Activated B cell treated with CpG ODN at 0.5 μM for 24 hours (primary cell): ENCODE measurements at regions not wholly inside any gene's neighbourhood (a gene's known extent, or its start where the extent isn't known, plus 50 kb on each side); places are given as distances from the start of the nearest gene placed in this dataset.

Source experiments
- ATAC-seq: fragments of 200-7000 bp; cut with Tn5 transposase; one replicate; pipeline ENCODE4 v1.10.0; 2021; ENCODE audit warnings: low read depth, mild to moderate bottlenecking, moderate library complexity
- CTCF ChIA-PET: fragments of 350-600 bp; sonication (Branson Sonifier 250); formaldehyde crosslinking; loops from one replicate; lab custom pipeline; 2021; ENCODE audit warnings: antibody characterized with exemption; lab: Charles Lee
- POLR2A ChIA-PET: fragments of 350-600 bp; sonication (Branson Sonifier 250); formaldehyde crosslinking; loops from one replicate; lab custom pipeline; 2021; ENCODE audit warnings: antibody characterized with exemption; lab: Charles Lee
- DNase-seq: peaks from one replicate; pipeline ENCODE4 v3.0.0; 2022
- H3K27ac Mint-ChIP-seq: one replicate; pipeline ENCODE4 v1.8.0; 2020; ENCODE audit warnings: mixed read lengths
- H3K27me3 Mint-ChIP-seq: one replicate; pipeline ENCODE4 v1.8.0; 2021; ENCODE audit warnings: mixed read lengths
- H3K36me3 Mint-ChIP-seq: one replicate; pipeline ENCODE4 v1.8.0; 2021; ENCODE audit warnings: low read depth, mixed read lengths
- H3K4me1 Mint-ChIP-seq: one replicate; pipeline ENCODE4 v1.8.0; 2021; ENCODE audit warnings: mixed read lengths
- H3K4me3 Mint-ChIP-seq: one replicate; pipeline ENCODE4 v1.8.0; 2020; ENCODE audit warnings: mild to moderate bottlenecking, mixed read lengths
- H3K9me3 Mint-ChIP-seq: one replicate; pipeline ENCODE4 v1.8.0; 2020; ENCODE audit warnings: mixed read lengths
- intact Hi-C: fragments of 100-400 bp; cut with micrococcal nuclease; formaldehyde crosslinking; loops from one replicate; pipeline ENCODE4 v1.15.1; 2024
- TF ChIP-seq, protein P1 (sequence below): fragments of 200-600 bp; IDR thresholded peaks from one replicate; pipeline ENCODE4 v1.8.0; 2022; ENCODE audit warnings: antibody characterized with exemption, mild to moderate bottlenecking

DNA sequence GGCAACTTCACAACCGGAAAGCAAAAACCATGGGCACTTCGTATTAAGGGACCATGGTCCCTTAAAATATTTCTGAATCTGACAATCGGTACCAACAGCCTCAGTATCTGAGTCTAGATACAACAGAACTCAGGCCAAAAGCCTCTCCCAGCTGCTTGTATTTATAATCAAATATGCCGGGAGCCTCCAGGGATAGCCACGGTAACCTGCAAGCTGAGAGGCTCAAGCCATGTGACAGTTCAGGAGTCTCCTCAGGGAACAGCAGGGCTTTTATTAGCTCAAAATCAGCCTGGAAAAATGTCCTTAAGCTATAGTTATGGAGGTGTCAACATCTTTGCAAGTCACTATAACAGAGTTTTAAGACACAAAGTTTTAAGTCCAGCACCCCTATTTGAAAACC, 352.8 kb upstream of the GYPC start:
- Mint-ChIP-seq H3K27me3 (no peaks in the 10 kb centered on the region), H3K4me1 (no peaks in the 10 kb centered on the region), H3K4me3 (no peak overlapping the region), H3K36me3 (no peaks in the 10 kb centered on the region), H3K27ac (no peak overlapping the region), H3K9me3 (no peaks in the 10 kb centered on the region)
- ChIA-PET CTCF (no interaction called here), POLR2A (no interaction called here)
- intact Hi-C loops, result no loop called here
- ATAC-seq, result no peak
- TF ChIP-seq, protein P1, sequence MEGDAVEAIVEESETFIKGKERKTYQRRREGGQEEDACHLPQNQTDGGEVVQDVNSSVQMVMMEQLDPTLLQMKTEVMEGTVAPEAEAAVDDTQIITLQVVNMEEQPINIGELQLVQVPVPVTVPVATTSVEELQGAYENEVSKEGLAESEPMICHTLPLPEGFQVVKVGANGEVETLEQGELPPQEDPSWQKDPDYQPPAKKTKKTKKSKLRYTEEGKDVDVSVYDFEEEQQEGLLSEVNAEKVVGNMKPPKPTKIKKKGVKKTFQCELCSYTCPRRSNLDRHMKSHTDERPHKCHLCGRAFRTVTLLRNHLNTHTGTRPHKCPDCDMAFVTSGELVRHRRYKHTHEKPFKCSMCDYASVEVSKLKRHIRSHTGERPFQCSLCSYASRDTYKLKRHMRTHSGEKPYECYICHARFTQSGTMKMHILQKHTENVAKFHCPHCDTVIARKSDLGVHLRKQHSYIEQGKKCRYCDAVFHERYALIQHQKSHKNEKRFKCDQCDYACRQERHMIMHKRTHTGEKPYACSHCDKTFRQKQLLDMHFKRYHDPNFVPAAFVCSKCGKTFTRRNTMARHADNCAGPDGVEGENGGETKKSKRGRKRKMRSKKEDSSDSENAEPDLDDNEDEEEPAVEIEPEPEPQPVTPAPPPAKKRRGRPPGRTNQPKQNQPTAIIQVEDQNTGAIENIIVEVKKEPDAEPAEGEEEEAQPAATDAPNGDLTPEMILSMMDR, result no peak
- DNase-seq, result no peak

DNA sequence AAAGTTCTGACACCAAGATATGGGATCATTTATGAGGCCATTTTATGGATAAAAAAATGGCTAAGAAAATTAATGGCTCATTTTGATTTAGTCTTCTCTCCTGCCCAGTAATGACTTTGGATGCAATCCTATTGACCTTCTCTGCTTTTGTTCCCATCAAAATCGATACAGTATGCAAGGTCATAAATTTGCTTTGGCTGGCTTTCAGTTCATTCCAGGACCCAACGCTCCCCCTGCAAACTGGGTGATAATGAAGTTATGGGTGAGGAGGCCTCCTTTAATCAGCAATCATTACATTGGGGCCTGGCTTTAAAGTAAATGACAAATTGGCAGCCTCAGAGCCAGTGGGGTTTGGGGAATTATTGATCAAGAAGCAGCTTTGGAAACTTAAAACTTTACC, 351.8 kb upstream of the GYPC start:
- Mint-ChIP-seq H3K27ac (no peak overlapping the region), H3K36me3 (no peaks in the 10 kb centered on the region), H3K4me3 (no peak overlapping the region), H3K4me1 (no peaks in the 10 kb centered on the region), H3K9me3 (no peaks in the 10 kb centered on the region), H3K27me3 (no peaks in the 10 kb centered on the region)
- intact Hi-C loops, result no loop called here
- TF ChIP-seq, protein P1, result no peak
- no peak for ATAC-seq
- DNase-seq, result no peak
- ChIA-PET POLR2A (no interaction called here), CTCF (no interaction called here)

- DNase-seq, result no peak
- Mint-ChIP-seq H3K9me3 (no peaks in the 10 kb centered on the region), H3K27ac (no peak overlapping the region), H3K27me3 (no peaks in the 10 kb centered on the region), H3K36me3 (no peaks in the 10 kb centered on the region), H3K4me1 (no peaks in the 10 kb centered on the region), H3K4me3 (no peak overlapping the region)
- ChIA-PET CTCF (no interaction called here), POLR2A (no interaction called here)
- TF ChIP-seq, protein P1, result no peak
- no peak for ATAC-seq
- intact Hi-C loops, result no loop called here
Measured at GRCh38 chr2:126306539-126306938, 349.4 kb upstream of the GYPC start.

- POLR2A ChIA-PET, result no interaction called here
- no peaks in the 10 kb centered on the region for H3K9me3 Mint-ChIP-seq
- DNase-seq (no peak), ATAC-seq (no peak)
- no peaks in the 10 kb centered on the region for H3K36me3 Mint-ChIP-seq
- TF ChIP-seq, protein P1, result no peak
- H3K27ac Mint-ChIP-seq, result no peak overlapping the region
- H3K4me3 Mint-ChIP-seq, result peak overlapping the region; percentile 71
- no peaks in the 10 kb centered on the region for H3K27me3 Mint-ChIP-seq
- CTCF ChIA-PET, result no interaction called here
- no peaks in the 10 kb centered on the region for H3K4me1 Mint-ChIP-seq
- intact Hi-C loops, result no loop called here
Measured at GRCh38 chr2:126307740-126308139, 348.2 kb upstream of the GYPC start.

- ChIA-PET CTCF (no interaction called here), POLR2A (no interaction called here)
- ATAC-seq, result no peak
- H3K36me3 Mint-ChIP-seq, result no peaks in the 10 kb centered on the region
- H3K27me3 Mint-ChIP-seq, result no peaks in the 10 kb centered on the region
- TF ChIP-seq, protein P1, result no peak
- H3K9me3 Mint-ChIP-seq, result no peaks in the 10 kb centered on the region
- no peak for DNase-seq
- H3K4me3 Mint-ChIP-seq, result no peak overlapping the region
- intact Hi-C loops, result no loop called here
- H3K27ac Mint-ChIP-seq, result no peak overlapping the region
- H3K4me1 Mint-ChIP-seq, result no peaks in the 10 kb centered on the region
Measured at GRCh38 chr2:126309185-126309584, 346.8 kb upstream of the GYPC start.
